Vagina (tissue), 2 donors: ENCODE measurements at regions not wholly inside any gene's neighbourhood (a gene's known extent, or its start where the extent isn't known, plus 50 kb on each side); places are given as distances from the start of the nearest gene placed in this dataset.

ENCODE experiments used
- DNase-seq, 2 donors: peaks; one replicate each; pipeline ENCODE4 v3.0.0-alpha.2; 2017; ENCODE audit errors: extremely low spot score in 2 of 2
- H3K27ac ChIP-seq: fragments of 200-600 bp; sonication (generic); one replicate; pipeline ENCODE4 v1.5.1; 2019
- H3K27me3 ChIP-seq: fragments of 200-600 bp; sonication (generic); one replicate; pipeline ENCODE4 v1.5.1; 2019
- H3K36me3 ChIP-seq, 2 donors: fragments of 200-600 bp; sonication (generic); one replicate each; pipeline ENCODE4 v1.5.1; 2017 to 2019
- H3K4me1 ChIP-seq: fragments of 200-600 bp; sonication (generic); one replicate; pipeline ENCODE4 v1.5.1; 2019
- H3K4me3 ChIP-seq, 2 donors: fragments of 200-600 bp; sonication (generic); 1 replicate in 1 of 2; 2 replicates in 1 of 2; pipeline ENCODE4 v1.5.1; 2016 to 2019
- H3K9me3 ChIP-seq: fragments of 200-600 bp; sonication (generic); one replicate; pipeline ENCODE4 v1.5.1; 2019
- CTCF ChIP-seq, 3 experiments: fragments of 450-650 bp in 2 of 3; fragments of 200-600 bp in 1 of 3; sonication (generic) in 1 of 3; IDR thresholded peaks; one replicate each; pipeline ENCODE4 v1.5.1; 2017 to 2019; ENCODE audit warnings: antibody characterized with exemption in 3 of 3, mild to moderate bottlenecking in 2 of 3, moderate library complexity in 2 of 3
- POLR2A ChIP-seq, 2 donors: fragments of 450-650 bp; IDR thresholded peaks; one replicate each; pipeline ENCODE4 v1.6.1; 2017; ENCODE audit warnings: antibody characterized with exemption in 2 of 2, mild to moderate bottlenecking in 2 of 2, moderate library complexity in 2 of 2
- POLR2AphosphoS5 ChIP-seq, 2 donors: sonication (generic); formaldehyde crosslinking; IDR thresholded peaks; one replicate each; pipeline ENCODE4 v1.9.0; 2017; ENCODE audit warnings: antibody characterized with exemption in 2 of 2, mild to moderate bottlenecking in 2 of 2, low read depth in 1 of 2; ENCODE audit not compliant: insufficient read depth in 1 of 2
- intact Hi-C: fragments of 100-400 bp; cut with DNase I; formaldehyde crosslinking; loops from one replicate; pipeline ENCODE4 v1.15.1; 2023

GRCh38 chr5:125463466-125464092 is 717.1 kb upstream of the ZNF608 start:
- Histone ChIP-seq H3K27me3 (no peaks in the 10 kb centered on the region), H3K4me1 (no peaks in the 10 kb centered on the region), H3K27ac (no peak overlapping the region), H3K4me3 (no peak overlapping the region), H3K9me3 (no peaks in the 10 kb centered on the region), H3K36me3 (no peaks in the 10 kb centered on the region)
- TF ChIP-seq CTCF (IDR thresholded peaks at IDR 0.05) (no peak), POLR2AphosphoS5 (IDR thresholded peaks at IDR 0.05; ENCODE audit: insufficient read depth in 1 of 2, low read depth in 1 of 2) (no peak), POLR2A (IDR thresholded peaks at IDR 0.05) (no peak)
- DNase-seq = no peak
- intact Hi-C loops = no loop called here

GRCh38 chr5:125464847-125465432 is 718.5 kb upstream of the ZNF608 start:
- Histone ChIP-seq H3K9me3 (no peaks in the 10 kb centered on the region), H3K27ac (no peak overlapping the region), H3K4me1 (no peaks in the 10 kb centered on the region), H3K27me3 (no peaks in the 10 kb centered on the region), H3K36me3 (no peaks in the 10 kb centered on the region), H3K4me3 (no peak overlapping the region)
- no peak for DNase-seq
- TF ChIP-seq POLR2AphosphoS5 (IDR thresholded peaks at IDR 0.05; ENCODE audit: insufficient read depth in 1 of 2, low read depth in 1 of 2) (no peak), POLR2A (IDR thresholded peaks at IDR 0.05) (no peak), CTCF (IDR thresholded peaks at IDR 0.05) (no peak)
- intact Hi-C loops = no loop called here

GRCh38 chr5:125465703-125466102 is 719.3 kb upstream of the ZNF608 start:
- intact Hi-C loops = no loop called here

GRCh38 chr5:125467222-125467621 is 720.8 kb upstream of the ZNF608 start:
- Histone ChIP-seq H3K4me1 (no peaks in the 10 kb centered on the region), H3K36me3 (no peaks in the 10 kb centered on the region), H3K9me3 (no peaks in the 10 kb centered on the region), H3K27ac (no peak overlapping the region), H3K27me3 (no peaks in the 10 kb centered on the region), H3K4me3 (no peak overlapping the region)
- intact Hi-C loops = no loop called here
- TF ChIP-seq POLR2AphosphoS5 (IDR thresholded peaks at IDR 0.05; ENCODE audit: insufficient read depth in 1 of 2, low read depth in 1 of 2) (no peak), POLR2A (IDR thresholded peaks at IDR 0.05) (no peak), CTCF (IDR thresholded peaks at IDR 0.05) (no peak)
- no peak for DNase-seq

More at GRCh38 chr5:125465703-125466102, 719.3 kb upstream of the ZNF608 start:
- Histone ChIP-seq H3K4me1 (no peaks in the 10 kb centered on the region), H3K36me3 (no peaks in the 10 kb centered on the region), H3K27me3 (no peaks in the 10 kb centered on the region), H3K27ac (no peak overlapping the region), H3K4me3 (no peak overlapping the region), H3K9me3 (no peaks in the 10 kb centered on the region)
- TF ChIP-seq POLR2A (IDR thresholded peaks at IDR 0.05) (no peak), POLR2AphosphoS5 (IDR thresholded peaks at IDR 0.05; ENCODE audit: insufficient read depth in 1 of 2, low read depth in 1 of 2) (no peak), CTCF (IDR thresholded peaks at IDR 0.05) (no peak)
- no peak for DNase-seq

- intact Hi-C loops = no loop called here
- no peaks in the 10 kb centered on the region for H3K9me3 ChIP-seq
- DNase-seq = no peak
- no peak overlapping the region for H3K4me3 ChIP-seq
- TF ChIP-seq POLR2AphosphoS5 (IDR thresholded peaks at IDR 0.05; ENCODE audit: insufficient read depth in 1 of 2, low read depth in 1 of 2) (no peak), CTCF (IDR thresholded peaks at IDR 0.05) (no peak), POLR2A (IDR thresholded peaks at IDR 0.05) (no peak)
- no peak overlapping the region for H3K27ac ChIP-seq
- H3K27me3 ChIP-seq = no peaks in the 10 kb centered on the region
- H3K36me3 ChIP-seq = no peaks in the 10 kb centered on the region
- no peaks in the 10 kb centered on the region for H3K4me1 ChIP-seq
Observed at GRCh38 chr5:125470280-125470902, 724.0 kb upstream of the ZNF608 start.
